SU-DHL-6 (cell line): ENCODE measurements at regions not wholly inside any gene's neighbourhood (a gene's known extent, or its start where the extent isn't known, plus 50 kb on each side); places are given as distances from the start of the nearest gene placed in this dataset.

ENCODE experiments used
- EZH2phosphoT487 ChIP-seq: fragments of 200-600 bp; sonication (generic), shearing (Covaris generic); conservative IDR thresholded peaks from 2 replicates; pipeline ENCODE4 v1.6.1; 2018; ENCODE audit warnings: mild to moderate bottlenecking, antibody characterized with exemption, low read length, moderate library complexity, mixed read lengths
- TF ChIP-seq, protein P1 (sequence below): fragments of 200-600 bp; sonication (generic); IDR thresholded peaks from one replicate; pipeline ENCODE4 v1.5.1; 2017; ENCODE audit warnings: antibody characterized with exemption, mild to moderate bottlenecking, low read length, moderate library complexity; ENCODE audit not compliant: insufficient read depth, poor library complexity, severe bottlenecking

DNA sequence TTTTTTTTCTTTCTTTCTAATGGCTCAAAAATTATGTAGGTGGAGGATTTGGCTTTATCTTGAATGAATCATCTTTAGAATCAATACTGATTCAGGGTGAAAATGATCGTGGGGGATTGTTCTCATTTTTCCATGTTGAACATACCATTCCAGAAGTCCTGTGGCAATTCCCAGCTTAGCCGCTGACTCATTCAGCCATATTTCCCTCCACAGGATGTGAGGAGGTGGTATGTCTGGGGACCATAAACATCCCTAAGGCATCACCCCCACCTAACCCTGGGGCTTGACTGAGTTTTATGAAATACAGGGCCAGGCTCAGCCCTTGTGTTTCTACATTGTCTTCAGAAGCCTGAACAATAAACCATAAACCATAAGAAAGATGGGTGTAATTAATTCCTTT, 92.7 kb upstream of the FN1 start:
- TF ChIP-seq, protein P1, sequence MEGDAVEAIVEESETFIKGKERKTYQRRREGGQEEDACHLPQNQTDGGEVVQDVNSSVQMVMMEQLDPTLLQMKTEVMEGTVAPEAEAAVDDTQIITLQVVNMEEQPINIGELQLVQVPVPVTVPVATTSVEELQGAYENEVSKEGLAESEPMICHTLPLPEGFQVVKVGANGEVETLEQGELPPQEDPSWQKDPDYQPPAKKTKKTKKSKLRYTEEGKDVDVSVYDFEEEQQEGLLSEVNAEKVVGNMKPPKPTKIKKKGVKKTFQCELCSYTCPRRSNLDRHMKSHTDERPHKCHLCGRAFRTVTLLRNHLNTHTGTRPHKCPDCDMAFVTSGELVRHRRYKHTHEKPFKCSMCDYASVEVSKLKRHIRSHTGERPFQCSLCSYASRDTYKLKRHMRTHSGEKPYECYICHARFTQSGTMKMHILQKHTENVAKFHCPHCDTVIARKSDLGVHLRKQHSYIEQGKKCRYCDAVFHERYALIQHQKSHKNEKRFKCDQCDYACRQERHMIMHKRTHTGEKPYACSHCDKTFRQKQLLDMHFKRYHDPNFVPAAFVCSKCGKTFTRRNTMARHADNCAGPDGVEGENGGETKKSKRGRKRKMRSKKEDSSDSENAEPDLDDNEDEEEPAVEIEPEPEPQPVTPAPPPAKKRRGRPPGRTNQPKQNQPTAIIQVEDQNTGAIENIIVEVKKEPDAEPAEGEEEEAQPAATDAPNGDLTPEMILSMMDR: no peak
- no peak for TF ChIP-seq EZH2phosphoT487
